Transverse colon (tissue), 4 donors: ENCODE measurements at regions not wholly inside any gene's neighbourhood (a gene's known extent, or its start where the extent isn't known, plus 50 kb on each side); places are given as distances from the start of the nearest gene placed in this dataset.

Source experiments
- DNase-seq: peaks from one replicate; pipeline ENCODE4 v3.0.0-alpha.2; 2019
- H3K27ac ChIP-seq, 4 donors: fragments of 200-600 bp; sonication (generic); 2 replicates each; pipeline ENCODE4 v1.5.1; 2016 to 2018; ENCODE audit warnings: inconsistent platforms in 4 of 4
- H3K27me3 ChIP-seq: fragments of 200-600 bp; sonication (generic); 2 replicates; pipeline ENCODE4 v1.5.1; 2017; ENCODE audit warnings: inconsistent platforms
- H3K36me3 ChIP-seq, 4 donors: fragments of 200-600 bp; sonication (generic); 2 replicates each; pipeline ENCODE4 v1.5.1; 2017 to 2019; ENCODE audit warnings: inconsistent platforms in 4 of 4
- H3K4me1 ChIP-seq, 4 donors: fragments of 200-600 bp; sonication (generic); 2 replicates each; pipeline ENCODE4 v1.5.1; 2017 to 2020; ENCODE audit warnings: inconsistent platforms in 4 of 4
- H3K4me3 ChIP-seq, 4 donors: fragments of 200-600 bp; sonication (generic); 1 replicate in 1 of 4; 2 replicates in 3 of 4; pipeline versions ENCODE4 v1.5.1 to v1.6.1; 2017 to 2019; ENCODE audit warnings: inconsistent platforms in 4 of 4
- H3K9me3 ChIP-seq, 2 donors: fragments of 200-600 bp; sonication (generic); 2 replicates each; pipeline ENCODE4 v1.5.1; 2017 to 2019; ENCODE audit warnings: inconsistent platforms in 2 of 2
- EP300 ChIP-seq: sonication (generic); formaldehyde crosslinking; IDR thresholded peaks from one replicate; pipeline ENCODE4 v1.6.1; 2017; ENCODE audit warnings: antibody characterized with exemption, low read depth
- POLR2A ChIP-seq: fragments of 450-650 bp; IDR thresholded peaks from one replicate; pipeline ENCODE4 v1.6.1; 2016; ENCODE audit warnings: antibody characterized with exemption, mild to moderate bottlenecking, moderate library complexity
- POLR2AphosphoS5 ChIP-seq, 3 donors: sonication (generic); formaldehyde crosslinking; IDR thresholded peaks; one replicate each; pipeline ENCODE4 v1.6.1; 2016; ENCODE audit warnings: antibody characterized with exemption in 3 of 3
- WGBS, 2 donors: methylation state at CpG; one replicate each; pipeline ENCODE4 v1.1.5; 2018; ENCODE audit warnings: low coverage in 1 of 2; 5-methylcytosine and 5-hydroxymethylcytosine counted together
- in situ Hi-C, 4 donors: fragments of 200-750 bp; cut with MboI; loops; one replicate each; pipeline versions ENCODE4 v1.15.0 to v1.15.1; 2017; ENCODE audit warnings: low sequenced_read_pairs in 3 of 4, low pct_ligation_motif_present in 1 of 4, low pct_unique_long_range_greater_than_20kb in 1 of 4
- intact Hi-C: fragments of 100-400 bp; cut with DNase I; formaldehyde crosslinking; loops from one replicate; pipeline ENCODE4 v1.15.1; 2023; ENCODE audit warnings: low total_unique reads
- TF ChIP-seq, protein P1 (sequence below), 5 experiments: fragments of 200-600 bp in 3 of 5; fragments of 450-650 bp in 2 of 5; sonication (generic) in 3 of 5; IDR thresholded peaks; 1 replicate in 2 of 5; 2 replicates in 3 of 5; pipeline ENCODE4 v1.5.1; 2016 to 2017; ENCODE audit warnings: antibody characterized with exemption in 5 of 5, inconsistent platforms in 3 of 5, mild to moderate bottlenecking in 2 of 5, moderate library complexity in 1 of 5

DNA sequence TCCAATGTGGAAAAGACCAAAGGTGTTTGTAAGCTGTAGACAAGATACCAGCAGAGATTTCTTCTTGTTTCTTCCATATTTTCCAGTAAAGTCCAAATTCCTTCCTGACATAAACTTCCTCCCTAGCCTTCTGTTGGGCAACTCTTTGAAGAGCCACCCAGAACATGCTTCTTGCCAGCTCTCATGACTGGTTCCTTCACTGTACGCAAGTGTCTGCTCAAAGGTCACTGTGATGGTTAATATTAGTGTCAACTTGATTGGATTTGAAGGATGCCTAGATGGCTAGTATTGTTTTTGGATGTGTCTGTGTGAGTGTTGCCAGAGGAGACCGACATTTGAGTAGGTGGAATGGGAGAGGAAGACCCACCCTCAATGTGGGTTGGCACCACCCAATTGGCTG, 416.6 kb upstream of the RUNX1 start:
- H3K4me1 ChIP-seq: no peaks in the 10 kb centered on the region
- no peaks in the 10 kb centered on the region for H3K36me3 ChIP-seq
- in situ Hi-C loops (no loop called here), intact Hi-C loops (no loop called here)
- no peak for DNase-seq
- H3K9me3 ChIP-seq: no peaks in the 10 kb centered on the region
- TF ChIP-seq, protein P1, sequence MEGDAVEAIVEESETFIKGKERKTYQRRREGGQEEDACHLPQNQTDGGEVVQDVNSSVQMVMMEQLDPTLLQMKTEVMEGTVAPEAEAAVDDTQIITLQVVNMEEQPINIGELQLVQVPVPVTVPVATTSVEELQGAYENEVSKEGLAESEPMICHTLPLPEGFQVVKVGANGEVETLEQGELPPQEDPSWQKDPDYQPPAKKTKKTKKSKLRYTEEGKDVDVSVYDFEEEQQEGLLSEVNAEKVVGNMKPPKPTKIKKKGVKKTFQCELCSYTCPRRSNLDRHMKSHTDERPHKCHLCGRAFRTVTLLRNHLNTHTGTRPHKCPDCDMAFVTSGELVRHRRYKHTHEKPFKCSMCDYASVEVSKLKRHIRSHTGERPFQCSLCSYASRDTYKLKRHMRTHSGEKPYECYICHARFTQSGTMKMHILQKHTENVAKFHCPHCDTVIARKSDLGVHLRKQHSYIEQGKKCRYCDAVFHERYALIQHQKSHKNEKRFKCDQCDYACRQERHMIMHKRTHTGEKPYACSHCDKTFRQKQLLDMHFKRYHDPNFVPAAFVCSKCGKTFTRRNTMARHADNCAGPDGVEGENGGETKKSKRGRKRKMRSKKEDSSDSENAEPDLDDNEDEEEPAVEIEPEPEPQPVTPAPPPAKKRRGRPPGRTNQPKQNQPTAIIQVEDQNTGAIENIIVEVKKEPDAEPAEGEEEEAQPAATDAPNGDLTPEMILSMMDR (IDR thresholded peaks at IDR 0.05): no peak
- no peak for TF ChIP-seq EP300
- no peak for TF ChIP-seq POLR2A
- WGBS, 2 donors: 95 to 100% methylated on average over 1 to 2 of the region's 2 CpGs
- no peak overlapping the region for H3K27ac ChIP-seq
- no peaks in the 10 kb centered on the region for H3K27me3 ChIP-seq
- no peak overlapping the region for H3K4me3 ChIP-seq

DNA sequence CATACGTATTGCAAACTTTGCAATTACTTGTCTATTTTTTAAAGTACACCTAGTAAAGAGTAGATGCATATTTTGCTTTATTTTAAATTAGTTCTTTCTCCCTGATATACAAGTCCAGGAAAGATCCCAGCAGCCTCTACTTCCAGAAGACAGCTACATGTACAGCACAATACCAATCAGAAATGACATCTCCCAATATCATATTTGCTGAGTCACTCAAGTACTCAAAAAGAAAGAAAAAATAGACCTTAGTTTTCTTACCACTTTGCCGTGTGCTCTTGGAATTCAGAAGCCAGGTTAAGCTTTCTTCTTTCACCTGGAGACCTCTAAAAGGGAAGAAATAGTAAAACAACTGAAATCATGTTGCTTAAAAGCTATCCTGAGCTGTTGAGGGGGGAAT, 412.6 kb upstream of the RUNX1 start:
- H3K27me3 ChIP-seq: no peaks in the 10 kb centered on the region
- H3K4me3 ChIP-seq: no peak overlapping the region
- in situ Hi-C loops: no loop called here
- no peaks in the 10 kb centered on the region for H3K4me1 ChIP-seq
- no peak for DNase-seq
- no peaks in the 10 kb centered on the region for H3K36me3 ChIP-seq
- TF ChIP-seq POLR2AphosphoS5 (IDR thresholded peaks at IDR 0.05) (no peak), POLR2A (no peak), EP300 (no peak)
- TF ChIP-seq, protein P1 (IDR thresholded peaks at IDR 0.05): no peak
- intact Hi-C loops: no loop called here
- H3K9me3 ChIP-seq: no peaks in the 10 kb centered on the region
- H3K27ac ChIP-seq: no peak overlapping the region
- 69 to 71% methylated on average over 2 of the region's 2 CpGs for WGBS, 2 donors

DNA sequence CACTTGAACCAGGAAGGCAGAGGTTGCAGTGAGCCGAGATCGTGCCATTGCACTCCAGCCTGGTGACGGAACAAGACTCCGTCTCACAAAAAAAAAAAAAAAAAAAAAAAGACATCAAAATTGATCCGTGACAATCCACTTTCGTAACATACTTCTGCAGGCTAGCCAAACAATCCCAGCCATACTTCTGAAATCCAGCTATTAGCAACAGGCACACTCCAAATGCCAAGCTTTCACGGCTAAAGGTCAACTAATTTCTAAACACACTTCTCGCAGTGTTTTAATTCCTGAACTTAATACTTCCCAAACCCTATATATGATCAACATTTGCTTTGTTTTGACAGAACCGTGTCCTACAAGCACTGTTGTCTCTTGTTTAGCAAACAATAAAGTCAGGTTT, 411.3 kb upstream of the RUNX1 start:
- H3K27ac ChIP-seq: no peak overlapping the region
- H3K9me3 ChIP-seq: no peaks in the 10 kb centered on the region
- no peak for DNase-seq
- intact Hi-C loops: no loop called here
- WGBS, 2 donors: 75 to 76% methylated on average over 9 of the region's 9 CpGs
- no peaks in the 10 kb centered on the region for H3K4me1 ChIP-seq
- H3K36me3 ChIP-seq: no peaks in the 10 kb centered on the region
- in situ Hi-C loops: no loop called here
- TF ChIP-seq POLR2AphosphoS5 (IDR thresholded peaks at IDR 0.05): no peak
- no peaks in the 10 kb centered on the region for H3K27me3 ChIP-seq
- no peak overlapping the region for H3K4me3 ChIP-seq

DNA sequence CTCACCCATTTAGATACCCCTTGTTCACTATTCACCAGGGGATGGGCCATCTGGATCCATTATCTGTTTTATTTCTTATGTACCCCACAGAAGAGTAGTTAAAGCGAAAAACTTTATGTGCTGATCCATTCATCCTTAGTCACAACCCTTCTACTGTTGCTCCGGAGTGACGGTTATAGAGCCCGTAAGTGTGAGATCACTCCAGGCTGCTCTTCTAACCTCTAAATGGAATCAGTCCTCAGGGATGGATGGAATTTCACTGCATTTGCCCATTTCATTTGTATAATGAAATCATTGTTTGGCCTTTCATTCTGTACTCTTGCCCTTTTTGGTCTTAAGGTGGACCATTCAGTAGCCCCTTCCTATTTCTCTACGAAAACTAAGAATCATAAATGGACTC, 409.3 kb upstream of the RUNX1 start:
- DNase-seq: no peak
- Histone ChIP-seq H3K9me3 (no peaks in the 10 kb centered on the region), H3K27ac (no peak overlapping the region), H3K4me3 (no peak overlapping the region), H3K27me3 (no peaks in the 10 kb centered on the region), H3K4me1 (no peaks in the 10 kb centered on the region), H3K36me3 (no peaks in the 10 kb centered on the region)
- intact Hi-C loops: no loop called here
- WGBS, 2 donors: 90 to 97% methylated on average over 5 of the region's 5 CpGs
- in situ Hi-C loops: no loop called here
- TF ChIP-seq EP300 (no peak), POLR2AphosphoS5 (IDR thresholded peaks at IDR 0.05) (no peak), POLR2A (no peak)
- TF ChIP-seq, protein P1 (IDR thresholded peaks at IDR 0.05): no peak

DNA sequence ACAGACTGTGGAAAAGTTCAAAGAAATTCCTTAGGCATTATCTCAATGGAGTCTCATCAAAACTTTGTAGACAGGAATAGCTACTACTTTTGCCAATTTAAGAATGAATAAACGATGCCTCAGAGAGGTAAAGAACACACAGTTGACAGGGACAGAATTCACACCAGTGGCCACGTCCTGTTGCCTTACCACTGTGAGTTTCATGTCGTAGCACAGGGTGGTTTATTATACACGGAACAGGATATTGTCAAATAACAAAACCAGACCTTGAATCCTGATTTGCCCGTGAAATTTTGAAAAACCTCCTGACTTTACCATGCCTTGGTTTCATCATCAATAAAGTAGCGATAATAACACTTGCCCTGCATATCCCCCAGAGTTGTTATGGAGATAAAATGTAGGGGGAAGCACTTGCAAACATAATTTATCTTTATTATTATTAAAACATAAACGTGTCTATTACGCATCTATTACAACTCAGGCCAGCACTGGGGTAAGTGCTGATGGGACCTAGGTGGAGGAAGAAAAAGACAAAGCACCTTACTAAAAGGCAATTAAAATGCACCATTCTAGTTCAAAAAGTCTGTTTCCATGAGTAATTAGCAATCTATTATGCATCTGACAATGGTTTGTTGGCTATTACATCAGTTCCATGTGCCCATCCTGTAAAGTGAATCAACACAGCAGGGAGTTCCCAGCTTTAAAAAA, 408.1 kb upstream of the RUNX1 start:
- in situ Hi-C loops (no loop called here), intact Hi-C loops (no loop called here)
- H3K4me3 ChIP-seq: no peak overlapping the region
- no peak overlapping the region for H3K27ac ChIP-seq
- TF ChIP-seq, protein P1 (IDR thresholded peaks at IDR 0.05): no peak
- TF ChIP-seq POLR2AphosphoS5 (IDR thresholded peaks at IDR 0.05) (no peak), POLR2A (no peak), EP300 (no peak)
- no peak for DNase-seq
- WGBS, 2 donors: 74 to 77% methylated on average over 8 of the region's 8 CpGs
- H3K36me3 ChIP-seq: no peaks in the 10 kb centered on the region
- no peaks in the 10 kb centered on the region for H3K9me3 ChIP-seq
- H3K27me3 ChIP-seq: no peaks in the 10 kb centered on the region
- H3K4me1 ChIP-seq: no peaks in the 10 kb centered on the region
